GM10248 (cell line): ENCODE measurements at regions not wholly inside any gene's neighbourhood (a gene's known extent, or its start where the extent isn't known, plus 50 kb on each side); places are given as distances from the start of the nearest gene placed in this dataset.
"Not testable (repeated sequence)": the region's sequence is repeated elsewhere in the genome, so short reads cannot be mapped to it uniquely, and the experiment has no call there.

Experiments
- CTCF ChIA-PET: fragments of 300-600 bp; sonication (Branson Sonifier 250); formaldehyde crosslinking; extraction: SDS; loops from one replicate; lab custom pipeline; 2021; ENCODE audit warnings: antibody characterized with exemption; lab: Yijun Ruan, JAX
- POLR2A ChIA-PET: fragments of 350-650 bp; sonication (Branson Sonifier 250); formaldehyde crosslinking; extraction: SDS; loops from one replicate; lab custom pipeline; 2020; ENCODE audit warnings: antibody characterized with exemption; lab: Yijun Ruan, JAX
- DNase-seq: peaks from one replicate; pipeline ENCODE4 v3.0.0; 2012; ENCODE audit errors: extremely low spot score
- CTCF ChIP-seq: IDR thresholded peaks from 2 replicates; pipeline ENCODE4 v1.5.1; 2012; ENCODE audit warnings: mild to moderate bottlenecking, low read depth; ENCODE audit errors: extremely low read depth, missing control alignments, control extremely low read depth

- TF ChIP-seq CTCF, result no peak
- POLR2A ChIA-PET, result no interaction called here
- CTCF ChIA-PET, result no interaction called here
- no peak for DNase-seq
Measured at GRCh38 chr11:42417691-42418090, 894.1 kb upstream of the API5 start.

DNA sequence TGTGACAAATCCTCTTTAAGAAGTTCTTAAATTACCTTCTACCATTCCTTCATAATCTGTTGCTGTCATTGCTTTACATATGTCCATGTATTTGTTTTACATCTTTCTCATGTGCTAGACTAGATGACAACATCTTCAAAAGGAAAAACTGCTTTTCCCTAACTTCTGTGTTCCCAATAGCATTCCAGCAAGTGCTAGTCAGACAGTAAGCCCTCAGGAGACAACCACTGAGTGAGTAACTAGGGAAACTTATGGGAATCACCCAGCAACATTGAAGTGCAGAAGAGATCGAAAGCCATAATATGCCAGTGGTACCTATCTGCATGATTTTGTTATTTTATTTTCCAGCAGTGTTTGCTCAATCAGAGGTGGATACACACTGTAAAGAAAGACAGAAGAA, 889.7 kb upstream of the API5 start:
- TF ChIP-seq CTCF, result no peak
- ChIA-PET CTCF (no interaction called here), POLR2A (no interaction called here)
- no peak for DNase-seq

GRCh38 chr11:42434911-42435310, 876.9 kb upstream of the API5 start:
- DNase-seq, CTCF ChIA-PET, POLR2A ChIA-PET: not testable (repeated sequence)

DNA sequence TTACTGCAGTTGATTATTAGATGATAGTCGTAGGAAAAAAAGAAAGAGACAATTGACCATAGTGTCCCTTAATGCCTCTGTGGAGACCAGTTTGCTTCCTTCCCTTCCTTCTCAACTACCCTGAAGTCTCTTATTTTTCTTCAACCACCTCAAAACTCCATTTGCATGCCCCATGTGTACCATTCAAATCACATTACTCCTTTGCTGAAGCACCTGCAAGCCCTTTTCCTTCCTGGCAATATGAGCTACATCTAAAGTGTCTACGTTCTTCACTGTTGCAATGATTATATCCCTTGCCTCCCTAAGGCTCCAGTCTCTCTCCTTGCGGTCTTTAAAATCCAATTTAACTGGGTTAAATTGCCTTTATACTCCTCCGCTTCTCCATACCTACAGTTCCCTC, 867.4 kb upstream of the API5 start:
- POLR2A ChIA-PET, result no interaction called here
- DNase-seq, result no peak
- CTCF ChIA-PET, result no interaction called here
- no peak for TF ChIP-seq CTCF

- no peak for TF ChIP-seq CTCF
- CTCF ChIA-PET, result no interaction called here
- DNase-seq, result no peak
- POLR2A ChIA-PET, result no interaction called here
Measured at GRCh38 chr11:42462558-42463310, 849.1 kb upstream of the API5 start.

GRCh38 chr11:42465623-42466022, 846.2 kb upstream of the API5 start:
- DNase-seq, result no peak
- ChIA-PET POLR2A (no interaction called here), CTCF (interaction anchor here (1.4 kb wide), 1 partner anchor 16 kb away, joined by 4 read pairs; no protein-coding TSS in a partner anchor)

More at GRCh38 chr11:42465623-42466022, 846.2 kb upstream of the API5 start:
- no peak for TF ChIP-seq CTCF
